Fibroblast of mammary gland (primary cell): ENCODE measurements at regions not wholly inside any gene's neighbourhood (a gene's known extent, or its start where the extent isn't known, plus 50 kb on each side); places are given as distances from the start of the nearest gene placed in this dataset.

Experiments
- DNase-seq: peaks from one replicate; pipeline ENCODE4 v3.0.0-alpha.2; 2010; ENCODE audit warnings: low read depth
- H3K4me3 ChIP-seq: 2 replicates; pipeline ENCODE4 v1.5.1; 2011; ENCODE audit warnings: low read depth, mild to moderate bottlenecking, low read length, moderate library complexity; ENCODE audit not compliant: control insufficient read depth
- CTCF ChIP-seq: conservative IDR thresholded peaks from 2 replicates; pipeline ENCODE4 v1.5.1; 2011; ENCODE audit warnings: low read depth, low read length, inconsistent platforms; ENCODE audit not compliant: control insufficient read depth, insufficient read depth

GRCh38 chr6:166752097-166752496, 125.0 kb upstream of the RPS6KA2 start:
- TF ChIP-seq CTCF: no peak
- no peak overlapping the region for H3K4me3 ChIP-seq
- DNase-seq: no peak

- DNase-seq: no peak
- no peak for TF ChIP-seq CTCF
- H3K4me3 ChIP-seq: no peak overlapping the region
Observed at GRCh38 chr6:166751051-166751595, 124.1 kb upstream of the RPS6KA2 start.

- TF ChIP-seq CTCF: no peak
- H3K4me3 ChIP-seq: no peak overlapping the region
- DNase-seq: peak; percentile 5
Observed at GRCh38 chr6:166750108-166750793, 123.2 kb upstream of the RPS6KA2 start.

GRCh38 chr6:166749666-166750065, 122.6 kb upstream of the RPS6KA2 start:
- no peak for TF ChIP-seq CTCF
- no peak overlapping the region for H3K4me3 ChIP-seq
- no peak for DNase-seq

GRCh38 chr6:166747644-166748595, 120.9 kb upstream of the RPS6KA2 start:
- H3K4me3 ChIP-seq: no peak overlapping the region
- no peak for TF ChIP-seq CTCF
- no peak for DNase-seq

- no peak overlapping the region for H3K4me3 ChIP-seq
- DNase-seq: no peak
- TF ChIP-seq CTCF: no peak
Observed at GRCh38 chr6:166745801-166746668, 119.0 kb upstream of the RPS6KA2 start.
